ENCODE measurements at regions not wholly inside any gene's neighbourhood (a gene's known extent, or its start where the extent isn't known, plus 50 kb on each side); places are given as distances from the start of the nearest gene placed in this dataset.

DNA sequence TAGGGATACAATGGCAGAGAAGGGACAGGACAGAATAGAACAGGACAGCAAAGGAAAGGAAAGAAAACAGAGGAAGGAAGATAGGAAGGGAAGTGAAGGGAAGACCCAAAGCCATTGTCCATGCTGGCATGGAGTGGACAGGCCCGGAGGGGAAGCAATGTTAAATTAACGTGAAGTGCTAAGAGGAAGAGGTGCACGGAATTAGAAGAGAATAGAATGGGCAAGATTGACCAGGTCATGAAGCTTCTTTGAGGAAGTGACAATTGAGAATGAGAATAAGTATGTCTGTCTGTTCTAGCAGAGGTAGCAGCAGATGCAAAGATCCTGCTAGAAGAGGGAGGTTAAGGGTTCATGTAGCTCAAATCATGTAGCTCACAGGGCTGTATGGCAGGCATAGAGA is 117.2 kb downstream of the MAF start:
- no peak for TF ChIP-seq ZBTB21 (CRISPR knock-in tag; IDR thresholded peaks at IDR 0.05; ENCODE audit: borderline replicate concordance)
- no peak for TF ChIP-seq ZNF671 (CRISPR knock-in tag; IDR thresholded peaks at IDR 0.05)
- TF ChIP-seq JUN (CRISPR knock-in tag; IDR thresholded peaks at IDR 0.05), result no peak
- no peak for TF ChIP-seq FOXK1 (CRISPR knock-in tag; IDR thresholded peaks at IDR 0.05)
- no peak for TF ChIP-seq MAX (CRISPR knock-in tag; IDR thresholded peaks at IDR 0.05)
- TF ChIP-seq ZNF232 (CRISPR knock-in tag; IDR thresholded peaks at IDR 0.05), result no peak
- TF ChIP-seq, protein P1, sequence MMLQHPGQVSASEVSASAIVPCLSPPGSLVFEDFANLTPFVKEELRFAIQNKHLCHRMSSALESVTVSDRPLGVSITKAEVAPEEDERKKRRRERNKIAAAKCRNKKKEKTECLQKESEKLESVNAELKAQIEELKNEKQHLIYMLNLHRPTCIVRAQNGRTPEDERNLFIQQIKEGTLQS (CRISPR knock-in tag; conservative IDR thresholded peaks at IDR 0.05), result no peak
- TF ChIP-seq ZNF263 (CRISPR knock-in tag; IDR thresholded peaks at IDR 0.05; ENCODE audit: low read depth), result no peak
- TF ChIP-seq CDX4 (CRISPR knock-in tag; IDR thresholded peaks at IDR 0.05; ENCODE audit: borderline replicate concordance), result no peak
- no peak for TF ChIP-seq SMAD3 (CRISPR knock-in tag; IDR thresholded peaks at IDR 0.05; ENCODE audit: borderline replicate concordance)
- TF ChIP-seq NR3C1 (CRISPR knock-in tag; conservative IDR thresholded peaks at IDR 0.05; ENCODE audit: low read depth), result no peak
- POLR2A ChIA-PET, result no interaction called here
- Mint-ChIP-seq H3K9me3 (0 out of 2 replicates have a peak, but pooled peaks cover 5% of the 10 kb centered on the region), H3K4me3 (no peak overlapping the region), H3K27ac (no peak overlapping the region), H3K4me1 (no peaks in the 10 kb centered on the region; the same call in 1 of the 2 replicates), H3K36me3 (no peaks in the 10 kb centered on the region), H3K27me3 (ENCODE audit: low read depth) (no peaks in the 10 kb centered on the region)
- CTCF ChIA-PET, result no interaction called here
- DNase-seq (ENCODE audit: low spot score) (no peak), ATAC-seq (no peak)

GRCh38 chr16:79482011-79482410 is 118.5 kb downstream of the MAF start:
- H3K4me1 Mint-ChIP-seq, result no peaks in the 10 kb centered on the region; the same call in 1 of the 2 replicates
- no peak for ATAC-seq

More at GRCh38 chr16:79482011-79482410, 118.5 kb downstream of the MAF start:
- Mint-ChIP-seq H3K27ac (no peak overlapping the region), H3K4me3 (no peak overlapping the region), H3K27me3 (ENCODE audit: low read depth) (no peaks in the 10 kb centered on the region), H3K9me3 (0 out of 2 replicates have a peak, but pooled peaks cover 5% of the 10 kb centered on the region), H3K36me3 (no peaks in the 10 kb centered on the region)
- ChIA-PET CTCF (no interaction called here), POLR2A (no interaction called here)
- TF ChIP-seq HMGA2 (CRISPR knock-in tag; IDR thresholded peaks at IDR 0.05) (no peak), NFYB (CRISPR knock-in tag; conservative IDR thresholded peaks at IDR 0.05; ENCODE audit: low read depth) (no peak), JAZF1 (CRISPR knock-in tag; IDR thresholded peaks at IDR 0.05) (no peak), NR2C2 (CRISPR knock-in tag; IDR thresholded peaks at IDR 0.05) (no peak), ZBTB43 (CRISPR knock-in tag; IDR thresholded peaks at IDR 0.05) (no peak), ETV6 (CRISPR knock-in tag; IDR thresholded peaks at IDR 0.05) (no peak), ZNF416 (CRISPR knock-in tag; IDR thresholded peaks at IDR 0.05) (no peak), MLX (CRISPR knock-in tag; IDR thresholded peaks at IDR 0.05) (no peak), MYBL2 (CRISPR knock-in tag; IDR thresholded peaks at IDR 0.05) (no peak), MXD4 (CRISPR knock-in tag; IDR thresholded peaks at IDR 0.05; ENCODE audit: borderline replicate concordance) (no peak), TP53 (CRISPR knock-in tag; IDR thresholded peaks at IDR 0.05) (no peak), TEAD1 (CRISPR knock-in tag; IDR thresholded peaks at IDR 0.05) (no peak), PREB (CRISPR knock-in tag; IDR thresholded peaks at IDR 0.05; ENCODE audit: borderline replicate concordance) (no peak)
- TF ChIP-seq, protein P2, sequence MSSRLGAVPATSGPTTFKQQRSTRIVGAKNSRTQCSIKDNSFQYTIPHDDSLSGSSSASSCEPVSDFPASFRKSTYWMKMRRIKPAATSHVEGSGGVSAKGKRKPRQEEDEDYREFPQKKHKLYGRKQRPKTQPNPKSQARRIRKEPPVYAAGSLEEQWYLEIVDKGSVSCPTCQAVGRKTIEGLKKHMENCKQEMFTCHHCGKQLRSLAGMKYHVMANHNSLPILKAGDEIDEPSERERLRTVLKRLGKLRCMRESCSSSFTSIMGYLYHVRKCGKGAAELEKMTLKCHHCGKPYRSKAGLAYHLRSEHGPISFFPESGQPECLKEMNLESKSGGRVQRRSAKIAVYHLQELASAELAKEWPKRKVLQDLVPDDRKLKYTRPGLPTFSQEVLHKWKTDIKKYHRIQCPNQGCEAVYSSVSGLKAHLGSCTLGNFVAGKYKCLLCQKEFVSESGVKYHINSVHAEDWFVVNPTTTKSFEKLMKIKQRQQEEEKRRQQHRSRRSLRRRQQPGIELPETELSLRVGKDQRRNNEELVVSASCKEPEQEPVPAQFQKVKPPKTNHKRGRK (CRISPR knock-in tag; IDR thresholded peaks at IDR 0.05; ENCODE audit: borderline replicate concordance), result no peak
- TF ChIP-seq, protein P3, sequence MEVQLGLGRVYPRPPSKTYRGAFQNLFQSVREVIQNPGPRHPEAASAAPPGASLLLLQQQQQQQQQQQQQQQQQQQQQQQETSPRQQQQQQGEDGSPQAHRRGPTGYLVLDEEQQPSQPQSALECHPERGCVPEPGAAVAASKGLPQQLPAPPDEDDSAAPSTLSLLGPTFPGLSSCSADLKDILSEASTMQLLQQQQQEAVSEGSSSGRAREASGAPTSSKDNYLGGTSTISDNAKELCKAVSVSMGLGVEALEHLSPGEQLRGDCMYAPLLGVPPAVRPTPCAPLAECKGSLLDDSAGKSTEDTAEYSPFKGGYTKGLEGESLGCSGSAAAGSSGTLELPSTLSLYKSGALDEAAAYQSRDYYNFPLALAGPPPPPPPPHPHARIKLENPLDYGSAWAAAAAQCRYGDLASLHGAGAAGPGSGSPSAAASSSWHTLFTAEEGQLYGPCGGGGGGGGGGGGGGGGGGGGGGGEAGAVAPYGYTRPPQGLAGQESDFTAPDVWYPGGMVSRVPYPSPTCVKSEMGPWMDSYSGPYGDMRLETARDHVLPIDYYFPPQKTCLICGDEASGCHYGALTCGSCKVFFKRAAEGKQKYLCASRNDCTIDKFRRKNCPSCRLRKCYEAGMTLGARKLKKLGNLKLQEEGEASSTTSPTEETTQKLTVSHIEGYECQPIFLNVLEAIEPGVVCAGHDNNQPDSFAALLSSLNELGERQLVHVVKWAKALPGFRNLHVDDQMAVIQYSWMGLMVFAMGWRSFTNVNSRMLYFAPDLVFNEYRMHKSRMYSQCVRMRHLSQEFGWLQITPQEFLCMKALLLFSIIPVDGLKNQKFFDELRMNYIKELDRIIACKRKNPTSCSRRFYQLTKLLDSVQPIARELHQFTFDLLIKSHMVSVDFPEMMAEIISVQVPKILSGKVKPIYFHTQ (CRISPR knock-in tag; IDR thresholded peaks at IDR 0.05), result no peak
- TF ChIP-seq, protein P4, sequence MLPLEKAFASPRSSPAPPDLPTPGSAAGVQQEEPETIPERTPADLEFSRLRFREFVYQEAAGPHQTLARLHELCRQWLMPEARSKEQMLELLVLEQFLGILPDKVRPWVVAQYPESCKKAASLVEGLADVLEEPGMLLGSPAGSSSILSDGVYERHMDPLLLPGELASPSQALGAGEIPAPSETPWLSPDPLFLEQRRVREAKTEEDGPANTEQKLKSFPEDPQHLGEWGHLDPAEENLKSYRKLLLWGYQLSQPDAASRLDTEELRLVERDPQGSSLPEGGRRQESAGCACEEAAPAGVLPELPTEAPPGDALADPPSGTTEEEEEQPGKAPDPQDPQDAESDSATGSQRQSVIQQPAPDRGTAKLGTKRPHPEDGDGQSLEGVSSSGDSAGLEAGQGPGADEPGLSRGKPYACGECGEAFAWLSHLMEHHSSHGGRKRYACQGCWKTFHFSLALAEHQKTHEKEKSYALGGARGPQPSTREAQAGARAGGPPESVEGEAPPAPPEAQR (CRISPR knock-in tag; IDR thresholded peaks at IDR 0.05), result no peak
- no peak for DNase-seq (ENCODE audit: low spot score)
